H9 (cell line): ENCODE measurements at regions not wholly inside any gene's neighbourhood (a gene's known extent, or its start where the extent isn't known, plus 50 kb on each side); places are given as distances from the start of the nearest gene placed in this dataset.

Experiments used
- DNase-seq: peaks from one replicate; pipeline ENCODE4 v3.0.0-alpha.2; 2017
- H2AFZ ChIP-seq: one replicate; pipeline ENCODE4 v1.6.1; 2013; ENCODE audit warnings: mild to moderate bottlenecking, low read length, control low read depth, moderate library complexity
- H2AK5ac ChIP-seq: 2 replicates; pipeline ENCODE4 v1.6.1; 2013; ENCODE audit warnings: low read length, control low read depth, mixed read lengths; ENCODE audit not compliant: insufficient read length
- H2BK120ac ChIP-seq: one replicate; pipeline ENCODE4 v1.6.1; 2013; ENCODE audit warnings: low read depth, mild to moderate bottlenecking, low read length, control low read depth, inconsistent platforms; ENCODE audit not compliant: poor library complexity, severe bottlenecking
- H2BK12ac ChIP-seq: 2 replicates; pipeline ENCODE4 v1.6.1; 2013; ENCODE audit warnings: low read length, control low read depth, mixed read lengths, low read depth; ENCODE audit not compliant: insufficient read length
- H2BK15ac ChIP-seq: 2 replicates; pipeline ENCODE4 v1.6.1; 2013; ENCODE audit warnings: low read depth, low read length, control low read depth
- H2BK20ac ChIP-seq: one replicate; pipeline ENCODE4 v1.6.1; 2013; ENCODE audit warnings: low read depth, mild to moderate bottlenecking, low read length, control low read depth, inconsistent platforms; ENCODE audit not compliant: poor library complexity, severe bottlenecking
- H2BK5ac ChIP-seq: 2 replicates; pipeline ENCODE4 v1.6.1; 2013; ENCODE audit warnings: low read length, control low read depth, mixed read lengths; ENCODE audit not compliant: insufficient read length
- H3K14ac ChIP-seq: 2 replicates; pipeline ENCODE4 v1.6.1; 2013; ENCODE audit warnings: low read length, control low read depth; ENCODE audit not compliant: insufficient read depth
- H3K18ac ChIP-seq: 2 replicates; pipeline ENCODE4 v1.6.1; 2013; ENCODE audit warnings: low read depth, mild to moderate bottlenecking, mixed read lengths, low read length, control low read depth; ENCODE audit not compliant: insufficient read length
- H3K23ac ChIP-seq: 2 replicates; pipeline ENCODE4 v1.6.1; 2013; ENCODE audit warnings: low read length, control low read depth, mixed read lengths, low read depth; ENCODE audit not compliant: insufficient read length
- H3K23me2 ChIP-seq: 2 replicates; pipeline ENCODE4 v1.6.1; 2013; ENCODE audit warnings: low read depth, mild to moderate bottlenecking, mixed read lengths, low read length, control low read depth; ENCODE audit not compliant: insufficient read length, poor library complexity, severe bottlenecking
- H3K27ac ChIP-seq: 2 replicates; pipeline ENCODE4 v1.5.1; 2013; ENCODE audit warnings: low read length, control low read depth, mixed read lengths, low read depth; ENCODE audit not compliant: insufficient read length
- H3K27me3 ChIP-seq: 2 replicates; pipeline ENCODE4 v1.6.1; 2013; ENCODE audit warnings: low read length, control low read depth, inconsistent platforms; ENCODE audit not compliant: insufficient read depth
- H3K4ac ChIP-seq: 2 replicates; pipeline ENCODE4 v1.6.1; 2013; ENCODE audit warnings: low read depth, mild to moderate bottlenecking, control low read depth, inconsistent platforms, low read length, moderate library complexity
- H3K4me1 ChIP-seq: 2 replicates; pipeline ENCODE4 v1.6.1; 2013; ENCODE audit warnings: low read length, control low read depth, inconsistent platforms; ENCODE audit not compliant: insufficient read depth
- H3K4me2 ChIP-seq: 2 replicates; pipeline ENCODE4 v1.6.1; 2013; ENCODE audit warnings: low read length, control low read depth, mixed read lengths; ENCODE audit not compliant: insufficient read length, insufficient read depth
- H3K56ac ChIP-seq: 2 replicates; pipeline ENCODE4 v1.6.1; 2013; ENCODE audit warnings: low read depth, mild to moderate bottlenecking, mixed read lengths, low read length, control low read depth; ENCODE audit not compliant: insufficient read length
- H3K79me1 ChIP-seq: 2 replicates; pipeline ENCODE4 v1.6.1; 2013; ENCODE audit warnings: low read depth, mild to moderate bottlenecking, moderate library complexity, low read length, control low read depth, inconsistent platforms; ENCODE audit not compliant: insufficient read depth, poor library complexity, severe bottlenecking
- H3K79me2 ChIP-seq: 2 replicates; pipeline ENCODE4 v1.6.1; 2013; ENCODE audit warnings: low read length, control low read depth, inconsistent platforms; ENCODE audit not compliant: insufficient read depth
- H3K9ac ChIP-seq: 2 replicates; pipeline ENCODE4 v1.6.1; 2013; ENCODE audit warnings: low read length, control low read depth, mixed read lengths; ENCODE audit not compliant: insufficient read length; ENCODE audit errors: extremely low read depth
- H3K9me3 ChIP-seq: one replicate; pipeline ENCODE4 v1.6.1; 2013; ENCODE audit warnings: low read depth, low read length, inconsistent platforms; ENCODE audit not compliant: control insufficient read depth
- H3T11ph ChIP-seq: one replicate; pipeline ENCODE4 v1.6.1; 2013; ENCODE audit warnings: mild to moderate bottlenecking, low read length, control low read depth, inconsistent platforms
- H4K20me1 ChIP-seq: one replicate; pipeline ENCODE4 v1.6.1; 2013; ENCODE audit not compliant: control insufficient read depth, insufficient read length, insufficient read depth
- H4K5ac ChIP-seq: 2 replicates; pipeline ENCODE4 v1.6.1; 2013; ENCODE audit warnings: low read depth, mild to moderate bottlenecking, mixed read lengths, low read length, control low read depth; ENCODE audit not compliant: insufficient read length
- H4K8ac ChIP-seq: replicated peaks from 2 replicates; pipeline ENCODE4 v1.6.1; 2013; ENCODE audit warnings: low read length, control low read depth, mixed read lengths, low read depth; ENCODE audit not compliant: insufficient read length
- H4K91ac ChIP-seq: 2 replicates; pipeline ENCODE4 v1.6.1; 2013; ENCODE audit warnings: low read depth, mild to moderate bottlenecking, moderate library complexity, mixed read lengths, low read length, control low read depth; ENCODE audit not compliant: insufficient read length
- H3K27ac Mint-ChIP-seq, 3 experiments: 2 replicates in 2 of 3; 3 replicates in 1 of 3; pipeline ENCODE4 v1.8.0; 2020 to 2021; ENCODE audit warnings: mixed read lengths in 3 of 3, mild to moderate bottlenecking in 1 of 3, moderate library complexity in 1 of 3
- H3K27me3 Mint-ChIP-seq: 2 replicates; pipeline ENCODE4 v1.8.0; 2021; ENCODE audit warnings: low read depth, mild to moderate bottlenecking, moderate library complexity, mixed read lengths
- H3K36me3 Mint-ChIP-seq, 3 experiments: 2 replicates in 2 of 3; 3 replicates in 1 of 3; pipeline ENCODE4 v1.8.0; 2020 to 2021; ENCODE audit warnings: low read depth in 3 of 3, mixed read lengths in 3 of 3; ENCODE audit not compliant: insufficient read depth in 1 of 3
- H3K4me1 Mint-ChIP-seq, 2 experiments: 2 replicates each; pipeline ENCODE4 v1.8.0; 2020; ENCODE audit warnings: mixed read lengths in 2 of 2
- H3K4me3 Mint-ChIP-seq, 2 experiments: 2 replicates in 1 of 2; 3 replicates in 1 of 2; pipeline ENCODE4 v1.8.0; 2020 to 2021; ENCODE audit warnings: mild to moderate bottlenecking in 2 of 2, mixed read lengths in 2 of 2, moderate library complexity in 1 of 2
- H3K9me3 Mint-ChIP-seq, 2 experiments: 2 replicates in 1 of 2; 3 replicates in 1 of 2; pipeline ENCODE4 v1.8.0; 2020; ENCODE audit warnings: mild to moderate bottlenecking in 2 of 2, mixed read lengths in 2 of 2, moderate library complexity in 1 of 2
- CTCF ChIP-seq: fragments of 200-600 bp; sonication (generic); conservative IDR thresholded peaks from 3 replicates; pipeline ENCODE4 v1.8.0; 2021; ENCODE audit warnings: antibody characterized with exemption, mild to moderate bottlenecking
- WGBS: extraction: QIAGEN DNeasy Blood & Tissue Kit; methylation state at CpG from one replicate; pipeline ENCODE4 v1.1.7; 2013; ENCODE audit warnings: missing lambda C conversion rate, low lambda C conversion rate, mixed read lengths; ENCODE audit not compliant: insufficient read length; ENCODE audit errors: extremely low coverage; 5-methylcytosine and 5-hydroxymethylcytosine counted together

- Histone ChIP-seq H4K91ac (no peak overlapping the region), H3T11ph (no peak overlapping the region), H3K4me1 (no peaks in the 10 kb centered on the region), H3K79me1 (no peaks in the 10 kb centered on the region), H3K4me2 (no peak overlapping the region), H3K79me2 (no peaks in the 10 kb centered on the region), H4K5ac (no peak overlapping the region), H2AFZ (no peak overlapping the region), H2BK20ac (no peak overlapping the region), H3K23me2 (no peaks in the 10 kb centered on the region), H3K4ac (no peak overlapping the region), H2BK15ac (no peak overlapping the region), H4K20me1 (no peaks in the 10 kb centered on the region), H3K56ac (no peak overlapping the region), H3K23ac (no peak overlapping the region), H3K18ac (no peak overlapping the region), H2BK5ac (no peak overlapping the region), H2BK12ac (no peak overlapping the region), H3K27me3 (no peaks in the 10 kb centered on the region), H2BK120ac (no peak overlapping the region), H3K14ac (no peak overlapping the region), H3K9me3 (peaks cover 10% of the 10 kb centered on the region), H3K27ac (no peak overlapping the region), H4K8ac (no peak overlapping the region), H3K9ac (no peak overlapping the region), H2AK5ac (no peak overlapping the region)
- Mint-ChIP-seq H3K4me3 (no peak overlapping the region), H3K27ac (no peak overlapping the region), H3K27me3 (no peaks in the 10 kb centered on the region), H3K36me3 (peaks cover 0 to 5% (median 0%) of the 10 kb centered on the region in 3 experiments; a peak in 2 of 7 replicates), H3K9me3 (peaks cover 5 to 12% of the 10 kb centered on the region in 2 experiments; a peak in 4 of 5 replicates), H3K4me1 (no peaks in the 10 kb centered on the region)
- DNase-seq = no peak
- TF ChIP-seq CTCF = no peak
- whole genome bisulfite sequencing = no CpG with 5 or more reads among the region's 5 CpGs
Observed at GRCh38 chr12:68521321-68521839, 89.3 kb upstream of the RAP1B start.
